Hepatocyte (in vitro differentiated cells): ENCODE measurements at regions not wholly inside any gene's neighbourhood (a gene's known extent, or its start where the extent isn't known, plus 50 kb on each side); places are given as distances from the start of the nearest gene placed in this dataset.

Experiments
- EZH2 ChIP-seq: fragments of 200-600 bp; sonication (generic); IDR thresholded peaks from 2 replicates; pipeline ENCODE4 v1.6.1; 2016; ENCODE audit warnings: antibody characterized with exemption, mild to moderate bottlenecking, borderline replicate concordance
- EZH2phosphoT487 ChIP-seq: fragments of 200-600 bp; sonication (generic); IDR thresholded peaks from one replicate; pipeline ENCODE4 v1.6.1; 2018; ENCODE audit warnings: antibody characterized with exemption, mild to moderate bottlenecking, low read depth, moderate library complexity; ENCODE audit not compliant: unreplicated experiment, severe bottlenecking

GRCh38 chr3:78116874-78117273 is 1077.0 kb downstream of the ROBO2 start:
- TF ChIP-seq EZH2phosphoT487 (no peak), EZH2 (no peak)
